ENCODE measurements at regions not wholly inside any gene's neighbourhood (a gene's known extent, or its start where the extent isn't known, plus 50 kb on each side); places are given as distances from the start of the nearest gene placed in this dataset.

DNA sequence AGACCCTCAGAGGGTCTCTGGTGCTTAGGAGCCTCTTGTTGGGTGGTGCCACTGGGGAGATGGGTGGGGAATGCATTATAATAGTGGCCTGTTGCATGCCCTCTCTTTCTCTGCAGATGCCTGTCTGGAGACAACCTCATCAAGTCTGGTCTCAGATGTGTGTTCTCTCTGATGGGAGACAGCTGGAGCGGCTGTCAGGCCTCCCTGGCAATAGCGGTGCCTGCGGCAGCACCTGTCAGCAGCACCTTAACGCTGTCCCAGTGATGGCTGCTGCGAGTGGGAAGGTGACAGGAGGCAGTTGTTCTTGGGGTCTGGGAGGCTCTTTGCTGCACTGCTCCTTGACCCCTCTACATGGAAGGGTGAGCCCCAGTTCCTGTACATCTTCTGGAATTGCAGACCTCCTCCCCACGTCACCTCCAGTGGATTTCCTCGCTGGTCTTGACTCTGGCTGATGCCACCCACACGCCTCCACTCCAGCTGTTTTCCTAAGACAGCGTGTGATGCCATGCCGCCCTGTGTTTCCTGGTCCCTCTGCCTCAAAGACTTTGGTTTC lies 63.3 kb upstream of the BLCAP start:
- Mint-ChIP-seq H3K27me3 (ENCODE audit: unreplicated experiment) (peaks cover 48% of the 10 kb centered on the region), H3K9me3 (ENCODE audit: unreplicated experiment) (peaks cover 5% of the 10 kb centered on the region), H3K27ac (ENCODE audit: unreplicated experiment) (no peak overlapping the region), H3K36me3 (ENCODE audit: unreplicated experiment) (no peaks in the 10 kb centered on the region), H3K4me1 (ENCODE audit: unreplicated experiment) (no peaks in the 10 kb centered on the region), H3K4me3 (ENCODE audit: unreplicated experiment) (no peak overlapping the region)
- no peak for DNase-seq (ENCODE audit: extremely low spot score, unreplicated experiment)
- no peak for TF ChIP-seq CTCF (IDR thresholded peaks at IDR 0.05)

- H3K9me3 Mint-ChIP-seq (ENCODE audit: unreplicated experiment): peaks cover 9% of the 10 kb centered on the region
- no peak for TF ChIP-seq CTCF (IDR thresholded peaks at IDR 0.05)
- no peak for DNase-seq (ENCODE audit: extremely low spot score, unreplicated experiment)
- no peak overlapping the region for H3K4me3 Mint-ChIP-seq (ENCODE audit: unreplicated experiment)
- no peak overlapping the region for H3K27ac Mint-ChIP-seq (ENCODE audit: unreplicated experiment)
- peaks cover 54% of the 10 kb centered on the region for H3K27me3 Mint-ChIP-seq (ENCODE audit: unreplicated experiment)
- no peaks in the 10 kb centered on the region for H3K4me1 Mint-ChIP-seq (ENCODE audit: unreplicated experiment)
- no peaks in the 10 kb centered on the region for H3K36me3 Mint-ChIP-seq (ENCODE audit: unreplicated experiment)
Observed at GRCh38 chr20:37586078-37586477, 58.4 kb upstream of the BLCAP start.

DNA sequence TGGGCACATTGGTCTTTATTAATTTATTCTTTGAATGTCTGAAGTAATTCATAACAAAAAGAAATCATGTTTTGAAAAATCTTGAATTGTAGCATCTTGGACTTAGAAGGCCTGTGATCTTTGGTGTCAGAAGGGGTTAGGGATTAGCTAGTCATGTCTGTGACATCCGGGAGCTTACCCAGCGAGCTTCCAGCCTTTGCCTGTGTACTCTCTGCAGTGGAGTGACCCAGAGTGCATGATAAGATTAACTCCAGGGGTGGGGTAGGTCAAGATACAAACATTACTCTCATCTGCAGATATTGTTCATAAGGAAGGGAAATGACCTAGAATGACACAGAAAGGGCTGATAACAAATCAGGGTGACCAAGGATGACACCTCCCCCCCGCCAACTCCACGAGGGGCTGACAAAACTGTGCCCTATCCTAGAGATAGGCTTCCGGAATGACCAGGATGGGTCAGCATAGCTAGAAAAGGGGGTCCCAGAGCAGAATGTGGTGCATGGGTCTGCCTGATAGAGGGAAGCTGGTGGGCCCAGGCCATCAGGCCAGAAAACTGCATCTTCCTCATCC lies 56.6 kb upstream of the BLCAP start:
- no peaks in the 10 kb centered on the region for H3K36me3 Mint-ChIP-seq (ENCODE audit: unreplicated experiment)
- DNase-seq (ENCODE audit: extremely low spot score, unreplicated experiment): no peak
- no peaks in the 10 kb centered on the region for H3K4me1 Mint-ChIP-seq (ENCODE audit: unreplicated experiment)
- H3K27me3 Mint-ChIP-seq (ENCODE audit: unreplicated experiment): peaks cover 56% of the 10 kb centered on the region
- peaks cover 9% of the 10 kb centered on the region for H3K9me3 Mint-ChIP-seq (ENCODE audit: unreplicated experiment)
- H3K4me3 Mint-ChIP-seq (ENCODE audit: unreplicated experiment): no peak overlapping the region
- TF ChIP-seq CTCF (IDR thresholded peaks at IDR 0.05): no peak
- H3K27ac Mint-ChIP-seq (ENCODE audit: unreplicated experiment): no peak overlapping the region

- no peaks in the 10 kb centered on the region for H3K4me1 Mint-ChIP-seq (ENCODE audit: unreplicated experiment)
- H3K36me3 Mint-ChIP-seq (ENCODE audit: unreplicated experiment): no peaks in the 10 kb centered on the region
- H3K27me3 Mint-ChIP-seq (ENCODE audit: unreplicated experiment): peaks cover 64% of the 10 kb centered on the region
- no peak overlapping the region for H3K27ac Mint-ChIP-seq (ENCODE audit: unreplicated experiment)
- no peak for DNase-seq (ENCODE audit: extremely low spot score, unreplicated experiment)
- H3K9me3 Mint-ChIP-seq (ENCODE audit: unreplicated experiment): peaks cover 6% of the 10 kb centered on the region
- no peak overlapping the region for H3K4me3 Mint-ChIP-seq (ENCODE audit: unreplicated experiment)
- no peak for TF ChIP-seq CTCF (IDR thresholded peaks at IDR 0.05)
Observed at GRCh38 chr20:37581246-37581645, 53.6 kb upstream of the BLCAP start.

DNA sequence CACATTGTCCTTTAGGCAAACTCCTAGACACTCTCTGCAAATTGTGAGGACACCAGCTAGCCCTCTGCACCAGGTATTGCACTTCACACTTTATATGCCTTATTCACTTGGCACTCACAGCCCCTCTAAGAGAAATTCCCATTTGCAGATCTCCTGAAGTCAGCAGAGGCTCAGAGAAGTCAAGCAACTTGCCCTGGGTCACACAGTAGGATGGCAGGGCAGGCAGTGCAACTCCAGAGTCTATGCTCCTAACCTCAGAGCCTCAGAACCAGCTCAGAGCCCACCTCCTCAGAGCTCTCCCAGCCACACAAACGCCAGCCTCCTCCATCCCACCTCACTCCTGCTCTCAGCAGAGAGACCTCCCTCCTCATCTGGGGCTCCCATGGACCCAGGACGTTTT lies 52.4 kb upstream of the BLCAP start:
- no peak for DNase-seq (ENCODE audit: extremely low spot score, unreplicated experiment)
- H3K4me3 Mint-ChIP-seq (ENCODE audit: unreplicated experiment): no peak overlapping the region
- TF ChIP-seq CTCF (IDR thresholded peaks at IDR 0.05): no peak
- H3K4me1 Mint-ChIP-seq (ENCODE audit: unreplicated experiment): no peaks in the 10 kb centered on the region
- H3K27ac Mint-ChIP-seq (ENCODE audit: unreplicated experiment): no peak overlapping the region
- H3K36me3 Mint-ChIP-seq (ENCODE audit: unreplicated experiment): no peaks in the 10 kb centered on the region
- peaks cover 57% of the 10 kb centered on the region for H3K27me3 Mint-ChIP-seq (ENCODE audit: unreplicated experiment)
- no peaks in the 10 kb centered on the region for H3K9me3 Mint-ChIP-seq (ENCODE audit: unreplicated experiment)

Measured in osteocyte (in vitro differentiated cells).